GM12878 (cell line): ENCODE measurements at regions not wholly inside any gene's neighbourhood (a gene's known extent, or its start where the extent isn't known, plus 50 kb on each side); places are given as distances from the start of the nearest gene placed in this dataset.

Experiments
- CBFB ChIP-seq: IDR thresholded peaks from 2 replicates; pipeline ENCODE4 v1.6.1; 2016; ENCODE audit warnings: antibody characterized with exemption, low read depth
- ETV6 ChIP-seq, 2 experiments: fragments of 450-650 bp in 1 of 2; IDR thresholded peaks in 1 of 2; conservative IDR thresholded peaks in 1 of 2; 2 replicates each; pipeline ENCODE4 v1.6.1; 2014; ENCODE audit warnings: antibody characterized with exemption in 1 of 2, borderline replicate concordance in 1 of 2, low read depth in 1 of 2, mild to moderate bottlenecking in 1 of 2, moderate library complexity in 1 of 2
- MEF2A ChIP-seq: IDR thresholded peaks from 2 replicates; pipeline ENCODE4 v1.6.1; 2011; ENCODE audit warnings: low read depth, mild to moderate bottlenecking, low read length, moderate library complexity; ENCODE audit not compliant: insufficient read depth
- MXI1 ChIP-seq: fragments of 150-350 bp; IDR thresholded peaks from 2 replicates; pipeline ENCODE4 v1.6.1; 2011; ENCODE audit warnings: low read depth, mild to moderate bottlenecking, inconsistent platforms, low read length, improper control_type of control experiment
- SMC3 ChIP-seq: IDR thresholded peaks from 2 replicates; pipeline ENCODE4 v1.6.1; 2011; ENCODE audit warnings: low read length, improper control_type of control experiment, borderline replicate concordance
- TF ChIP-seq, protein P1 (sequence below): fragments of 450-650 bp; IDR thresholded peaks from 2 replicates; pipeline ENCODE4 v1.6.1; 2018; ENCODE audit warnings: borderline replicate concordance, mild to moderate bottlenecking; ENCODE audit not compliant: partially characterized antibody

- TF ChIP-seq, protein P1, sequence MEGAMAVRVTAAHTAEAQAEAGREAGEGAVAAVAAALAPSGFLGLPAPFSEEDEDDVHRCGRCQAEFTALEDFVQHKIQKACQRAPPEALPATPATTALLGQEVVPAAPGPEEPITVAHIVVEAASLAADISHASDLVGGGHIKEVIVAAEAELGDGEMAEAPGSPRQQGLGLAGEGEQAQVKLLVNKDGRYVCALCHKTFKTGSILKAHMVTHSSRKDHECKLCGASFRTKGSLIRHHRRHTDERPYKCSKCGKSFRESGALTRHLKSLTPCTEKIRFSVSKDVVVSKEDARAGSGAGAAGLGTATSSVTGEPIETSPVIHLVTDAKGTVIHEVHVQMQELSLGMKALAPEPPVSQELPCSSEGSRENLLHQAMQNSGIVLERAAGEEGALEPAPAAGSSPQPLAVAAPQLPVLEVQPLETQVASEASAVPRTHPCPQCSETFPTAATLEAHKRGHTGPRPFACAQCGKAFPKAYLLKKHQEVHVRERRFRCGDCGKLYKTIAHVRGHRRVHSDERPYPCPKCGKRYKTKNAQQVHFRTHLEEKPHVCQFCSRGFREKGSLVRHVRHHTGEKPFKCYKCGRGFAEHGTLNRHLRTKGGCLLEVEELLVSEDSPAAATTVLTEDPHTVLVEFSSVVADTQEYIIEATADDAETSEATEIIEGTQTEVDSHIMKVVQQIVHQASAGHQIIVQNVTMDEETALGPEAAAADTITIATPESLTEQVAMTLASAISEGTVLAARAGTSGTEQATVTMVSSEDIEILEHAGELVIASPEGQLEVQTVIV, result no peak
- TF ChIP-seq ETV6 (conservative IDR thresholded peaks at IDR 0.05 in 1 of 2, IDR thresholded peaks at IDR 0.05 in 1 of 2; ENCODE audit: borderline replicate concordance in 1 of 2, low read depth in 1 of 2), result no peak
- no peak for TF ChIP-seq MXI1
- TF ChIP-seq SMC3, result no peak
- no peak for TF ChIP-seq CBFB
- no peak for TF ChIP-seq MEF2A
Measured at GRCh38 chr7:85392326-85392725, 205.5 kb upstream of the SEMA3D start.
